ENCODE measurements at regions not wholly inside any gene's neighbourhood (a gene's known extent, or its start where the extent isn't known, plus 50 kb on each side); places are given as distances from the start of the nearest gene placed in this dataset.

DNA sequence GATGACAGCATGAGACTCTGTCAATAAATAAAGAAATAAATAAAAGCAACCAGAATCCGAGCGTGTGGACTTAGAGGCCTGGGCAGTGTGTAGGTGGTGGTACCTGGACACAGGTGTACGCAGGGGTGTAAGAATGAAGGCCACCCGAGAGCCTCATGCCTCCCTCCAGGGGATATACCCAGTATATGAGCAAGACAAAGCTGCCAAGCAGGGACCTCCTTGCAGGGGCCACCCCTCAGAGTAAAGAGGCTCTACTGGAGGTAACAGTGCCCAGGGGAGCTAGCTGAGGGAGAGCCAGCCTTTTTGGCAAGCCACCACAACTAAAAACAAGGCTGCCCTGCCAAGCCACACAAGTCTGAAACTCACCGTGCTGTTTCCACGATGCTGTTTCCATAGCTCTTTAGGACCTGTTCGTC, 179.2 kb upstream of the RAB4A start:
- TF ChIP-seq, protein P1, sequence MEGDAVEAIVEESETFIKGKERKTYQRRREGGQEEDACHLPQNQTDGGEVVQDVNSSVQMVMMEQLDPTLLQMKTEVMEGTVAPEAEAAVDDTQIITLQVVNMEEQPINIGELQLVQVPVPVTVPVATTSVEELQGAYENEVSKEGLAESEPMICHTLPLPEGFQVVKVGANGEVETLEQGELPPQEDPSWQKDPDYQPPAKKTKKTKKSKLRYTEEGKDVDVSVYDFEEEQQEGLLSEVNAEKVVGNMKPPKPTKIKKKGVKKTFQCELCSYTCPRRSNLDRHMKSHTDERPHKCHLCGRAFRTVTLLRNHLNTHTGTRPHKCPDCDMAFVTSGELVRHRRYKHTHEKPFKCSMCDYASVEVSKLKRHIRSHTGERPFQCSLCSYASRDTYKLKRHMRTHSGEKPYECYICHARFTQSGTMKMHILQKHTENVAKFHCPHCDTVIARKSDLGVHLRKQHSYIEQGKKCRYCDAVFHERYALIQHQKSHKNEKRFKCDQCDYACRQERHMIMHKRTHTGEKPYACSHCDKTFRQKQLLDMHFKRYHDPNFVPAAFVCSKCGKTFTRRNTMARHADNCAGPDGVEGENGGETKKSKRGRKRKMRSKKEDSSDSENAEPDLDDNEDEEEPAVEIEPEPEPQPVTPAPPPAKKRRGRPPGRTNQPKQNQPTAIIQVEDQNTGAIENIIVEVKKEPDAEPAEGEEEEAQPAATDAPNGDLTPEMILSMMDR (conservative IDR thresholded peaks at IDR 0.05): no peak
- TF ChIP-seq ZFX (IDR thresholded peaks at IDR 0.05): no peak

Data from C4-2B (cell line).